Left hindlimb (tissue), 1 donor: ENCODE measurements at regions not wholly inside any gene's neighbourhood (a gene's known extent, or its start where the extent isn't known, plus 50 kb on each side); places are given as distances from the start of the nearest gene placed in this dataset.

ENCODE experiments used
- DNase-seq: peaks from one replicate; pipeline ENCODE4 v3.0.0-alpha.2; 2018

- DNase-seq, result no peak
Measured at GRCh38 chr17:34203018-34203638, 52.0 kb upstream of the CCL2 start.

DNA sequence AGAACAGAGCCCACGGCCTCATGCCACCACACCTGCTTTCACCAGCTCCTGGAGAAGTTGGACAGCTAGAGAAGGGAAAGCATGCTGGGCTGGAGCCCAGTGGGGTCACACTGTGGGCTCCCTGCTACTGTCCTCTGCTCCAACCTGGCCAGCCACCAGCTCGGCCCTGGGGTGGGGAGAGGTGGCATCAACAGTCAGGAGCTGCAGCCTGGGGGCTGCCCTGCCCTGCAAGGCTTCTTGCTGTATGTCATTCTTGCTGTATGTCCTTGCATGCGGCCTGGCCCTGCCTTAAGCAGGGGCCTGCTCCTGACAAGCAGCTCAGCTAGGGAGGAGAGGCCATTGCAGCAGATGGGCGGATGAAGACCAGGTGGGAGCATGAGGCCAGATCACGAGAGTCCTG lies 50.7 kb upstream of the CCL2 start:
- DNase-seq, result no peak
